Motor neuron (in vitro differentiated cells): ENCODE measurements at regions not wholly inside any gene's neighbourhood (a gene's known extent, or its start where the extent isn't known, plus 50 kb on each side); places are given as distances from the start of the nearest gene placed in this dataset.

ENCODE experiments used
- ATAC-seq, 8 experiments: fragments of 200-7000 bp; cut with Tn5 transposase; replicated peaks in 6 of 8; 2 replicates each; pipeline ENCODE4 v1.8.0; 2021; ENCODE audit warnings: mild to moderate bottlenecking in 8 of 8, moderate library complexity in 8 of 8
- H3K27ac ChIP-seq, 2 donors: fragments of 250-450 bp; sonication (Bioruptor Pico); 2 replicates each; pipeline ENCODE4 v1.9.0; 2021; ENCODE audit warnings: antibody characterized with exemption in 2 of 2, mild to moderate bottlenecking in 2 of 2, moderate library complexity in 1 of 2
- H3K4me1 ChIP-seq, 2 donors: fragments of 250-450 bp; sonication (Bioruptor Pico); replicated peaks in 1 of 2; 2 replicates each; pipeline ENCODE4 v1.6.1; 2021; ENCODE audit warnings: antibody characterized with exemption in 2 of 2, mild to moderate bottlenecking in 2 of 2, moderate library complexity in 1 of 2
- H3K4me3 ChIP-seq, 5 donors: fragments of 250-450 bp; sonication (Bioruptor Pico); 2 replicates each; pipeline ENCODE4 v1.9.0; 2021; ENCODE audit warnings: antibody characterized with exemption in 5 of 5, mild to moderate bottlenecking in 5 of 5, moderate library complexity in 4 of 5
- WGBS, 10 experiments: fragments of 450-650 bp; shearing (Covaris generic); methylation state at CpG; one replicate each; pipeline ENCODE4 v1.0.0; 2022; 5-methylcytosine and 5-hydroxymethylcytosine counted together
- in situ Hi-C, 9 experiments: fragments of 400-800 bp; cut with MboI; loops; one replicate each; pipeline ENCODE4 v1.15.0; 2021; ENCODE audit warnings: low sequenced_read_pairs in 9 of 9, low pct_unique_long_range_greater_than_20kb in 2 of 9; ENCODE audit not compliant: unreplicated experiment in 9 of 9

GRCh38 chr3:104460477-104461406 lies 906.0 kb upstream of the ALCAM start:
- H3K27ac ChIP-seq, result no peak overlapping the region

GRCh38 chr3:104461431-104461830 lies 905.3 kb upstream of the ALCAM start:
- no peak overlapping the region for H3K27ac ChIP-seq
- ATAC-seq, result no peak

More at GRCh38 chr3:104460477-104461406, 906.0 kb upstream of the ALCAM start:
- 0 to 100% (median 62%) methylated on average over 1 of the region's 1 CpG; no CpG with 5 or more reads in 4 of the 10 experiments for WGBS, 10 experiments
- Histone ChIP-seq H3K4me3 (no peak overlapping the region), H3K4me1 (no peaks in the 10 kb centered on the region)
- in situ Hi-C loops, result loop anchor here in 1 of 9 experiments (10.0 kb wide), 1 partner anchor 186 kb away; no protein-coding TSS in a partner anchor
- ATAC-seq, result peak in 4 of 8 experiments; percentile 47 to 81 (median 74)

DNA sequence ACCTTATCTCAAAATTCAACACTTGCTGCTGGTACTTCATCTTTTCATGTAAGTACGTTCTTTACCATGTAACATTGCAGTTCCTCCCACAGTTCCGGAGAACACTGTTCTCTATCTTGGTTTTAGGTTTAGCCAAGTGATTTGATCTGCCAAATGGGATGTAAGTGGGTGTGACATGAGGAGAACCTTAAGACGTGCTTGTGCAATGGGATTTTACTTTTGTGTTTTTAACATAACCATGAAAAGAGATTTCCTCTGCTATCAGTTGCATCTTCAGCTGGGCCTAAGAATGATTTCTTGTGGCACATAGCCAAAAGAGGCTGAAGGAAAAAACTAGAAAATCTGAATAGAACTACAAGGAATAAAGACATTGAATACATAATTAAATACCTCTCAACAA lies 894.5 kb upstream of the ALCAM start:
- Histone ChIP-seq H3K27ac (no peak overlapping the region), H3K4me3 (no peak overlapping the region), H3K4me1 (no peaks in the 10 kb centered on the region)
- WGBS, 10 experiments, result 5 to 100% (median 86%) methylated on average over 1 to 3 of the region's 3 CpGs; no CpG with 5 or more reads in 1 of the 10 experiments
- in situ Hi-C loops, result no loop called here
- no peak for ATAC-seq

More at GRCh38 chr3:104461431-104461830, 905.3 kb upstream of the ALCAM start:
- WGBS, 10 experiments, result 40 to 100% (median 90%) methylated on average over 1 of the region's 1 CpG; no CpG with 5 or more reads in 2 of the 10 experiments
- Histone ChIP-seq H3K4me3 (no peak overlapping the region), H3K4me1 (no peaks in the 10 kb centered on the region)
- in situ Hi-C loops, result loop anchor here in 1 of 9 experiments (10.0 kb wide), 1 partner anchor 187 kb away; no protein-coding TSS in a partner anchor

- in situ Hi-C loops, result no loop called here
- no peak for ATAC-seq
- Histone ChIP-seq H3K27ac (no peak overlapping the region), H3K4me3 (no peak overlapping the region), H3K4me1 (no peaks in the 10 kb centered on the region)
- 0 to 90% (median 75%) methylated on average over 1 of the region's 1 CpG; no CpG with 5 or more reads in 1 of the 10 experiments for WGBS, 10 experiments
Measured at GRCh38 chr3:104474011-104474410, 892.7 kb upstream of the ALCAM start.

DNA sequence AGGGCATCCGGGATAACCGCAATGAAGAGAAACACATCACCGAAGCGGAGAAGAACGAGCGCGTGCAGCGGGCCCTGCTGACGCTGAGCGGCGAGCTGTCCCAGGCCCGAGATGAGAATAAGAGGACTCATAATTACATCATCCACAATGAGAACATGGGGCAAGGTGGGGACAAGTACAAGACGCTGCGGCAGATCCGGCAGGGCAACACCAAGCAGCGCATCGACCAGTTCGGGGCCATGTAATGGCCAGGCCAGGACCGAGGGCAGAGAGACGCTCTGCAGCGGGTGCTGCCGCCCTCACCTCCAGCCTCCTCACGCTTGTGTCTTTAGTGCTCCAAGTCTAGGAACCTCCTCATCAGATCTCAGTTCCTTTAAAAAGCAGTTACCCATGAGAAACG lies 863.7 kb upstream of the ALCAM start:
- 80 to 100% (median 98%) methylated on average over 1 to 19 of the region's 24 CpGs; no CpG with 5 or more reads in 5 of the 10 experiments for WGBS, 10 experiments
- Histone ChIP-seq H3K27ac (no peak overlapping the region), H3K4me1 (no peaks in the 10 kb centered on the region), H3K4me3 (no peak overlapping the region)
- in situ Hi-C loops, result no loop called here
- no peak for ATAC-seq

DNA sequence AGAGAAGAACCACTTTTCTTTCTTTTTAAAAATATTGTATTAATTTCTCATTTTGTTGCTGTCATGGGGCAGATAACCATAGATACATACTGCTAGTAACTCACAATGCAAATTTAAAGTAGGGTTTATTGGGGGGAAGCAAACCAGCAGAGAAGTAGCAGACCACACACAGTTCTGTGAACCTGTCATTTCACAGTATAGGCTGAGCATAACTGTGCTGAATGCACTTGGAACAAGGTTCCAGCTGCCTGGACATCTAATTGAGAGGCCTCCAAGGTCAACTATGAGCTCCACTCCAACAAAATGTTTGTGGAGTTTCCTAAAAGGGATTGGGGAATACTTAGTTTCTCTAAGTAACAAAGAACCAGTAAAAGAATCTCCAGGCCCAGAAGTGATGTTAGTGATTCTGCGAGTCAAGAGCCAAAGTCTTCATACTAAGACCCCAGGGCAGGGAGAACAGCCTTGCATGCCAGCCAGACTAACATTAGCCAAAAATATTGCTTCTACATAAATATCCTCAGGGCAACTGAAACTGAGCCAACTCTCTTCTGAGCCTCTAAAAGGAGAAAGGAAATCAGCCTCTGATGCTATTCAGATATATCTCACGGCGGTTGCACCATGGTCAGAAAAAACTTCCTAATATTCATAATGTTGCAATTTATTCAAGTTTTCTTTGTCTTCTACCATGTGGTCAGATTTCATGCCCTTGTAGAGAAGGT lies 856.4 kb upstream of the ALCAM start:
- Histone ChIP-seq H3K27ac (no peak overlapping the region), H3K4me1 (no peaks in the 10 kb centered on the region), H3K4me3 (no peak overlapping the region)
- peak in 2 of 8 experiments; percentile 57 to 70 for ATAC-seq
- 6 to 100% (median 90%) methylated on average over 1 to 3 of the region's 3 CpGs for WGBS, 10 experiments
- in situ Hi-C loops, result no loop called here

DNA sequence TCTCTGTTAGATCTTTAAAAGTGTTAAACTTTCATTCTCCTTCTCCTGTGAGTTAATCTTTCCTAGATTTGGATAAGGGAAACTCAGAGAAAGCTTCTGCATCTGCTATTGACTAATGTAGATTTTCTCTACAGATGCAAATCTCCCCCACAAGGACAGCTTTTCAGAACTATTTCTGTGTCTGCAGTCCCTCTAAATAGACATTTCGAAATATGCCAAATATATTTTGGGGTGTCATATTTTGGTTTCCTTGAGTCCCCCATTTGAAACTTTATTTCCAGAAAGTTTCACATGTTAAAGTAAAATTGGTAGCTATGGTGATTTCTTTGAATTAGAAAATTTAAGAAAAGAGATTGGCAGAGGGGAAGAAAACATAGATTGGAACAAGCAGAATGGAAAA lies 852.3 kb upstream of the ALCAM start:
- in situ Hi-C loops, result no loop called here
- 10 to 100% (median 83%) methylated on average over 1 of the region's 1 CpG; no CpG with 5 or more reads in 1 of the 10 experiments for WGBS, 10 experiments
- Histone ChIP-seq H3K4me3 (no peak overlapping the region), H3K4me1 (no peaks in the 10 kb centered on the region), H3K27ac (no peak overlapping the region)
- no peak for ATAC-seq

DNA sequence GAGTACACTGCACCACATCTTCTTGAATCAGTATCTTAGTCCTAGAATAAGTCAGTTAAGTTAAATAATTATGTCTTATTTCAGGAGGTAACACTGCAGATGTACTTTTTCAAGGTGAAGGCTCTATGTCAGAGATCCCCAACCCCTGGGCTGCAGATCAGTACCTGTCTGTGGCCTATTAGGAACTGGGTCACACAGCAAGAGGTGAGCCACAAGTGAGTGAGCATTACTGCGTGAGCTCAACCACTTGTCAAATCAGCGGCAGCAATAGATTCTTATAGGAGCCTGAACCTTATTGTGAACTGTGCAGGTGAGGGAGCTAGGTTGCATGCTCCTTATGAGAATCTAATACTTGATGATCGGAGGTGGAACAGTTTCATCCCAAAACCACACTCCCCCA lies 851.9 kb upstream of the ALCAM start:
- Histone ChIP-seq H3K27ac (no peak overlapping the region), H3K4me3 (no peak overlapping the region), H3K4me1 (no peaks in the 10 kb centered on the region)
- WGBS, 10 experiments, result 0 to 100% (median 87%) methylated on average over 1 to 2 of the region's 3 CpGs; no CpG with 5 or more reads in 2 of the 10 experiments
- in situ Hi-C loops, result no loop called here
- no peak for ATAC-seq

DNA sequence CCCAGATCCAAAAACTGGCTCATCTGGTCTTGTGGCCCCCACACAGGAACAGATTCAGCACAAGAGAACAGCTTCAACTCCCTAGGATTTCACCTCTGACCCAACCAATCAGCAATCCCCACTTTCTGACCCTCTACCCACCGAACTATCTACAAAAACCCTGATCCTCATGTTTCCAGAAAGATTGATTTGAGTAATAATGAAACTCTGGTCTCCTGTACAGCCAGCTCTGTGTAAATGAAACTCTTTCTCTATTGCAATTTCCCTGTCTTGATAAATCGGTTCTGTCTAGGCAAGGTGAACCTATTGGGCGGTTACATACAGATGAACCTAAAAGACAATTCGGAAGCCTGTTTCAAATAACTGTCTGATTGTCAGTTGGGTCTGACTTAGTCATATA lies 847.6 kb upstream of the ALCAM start:
- ATAC-seq, result no peak

DNA sequence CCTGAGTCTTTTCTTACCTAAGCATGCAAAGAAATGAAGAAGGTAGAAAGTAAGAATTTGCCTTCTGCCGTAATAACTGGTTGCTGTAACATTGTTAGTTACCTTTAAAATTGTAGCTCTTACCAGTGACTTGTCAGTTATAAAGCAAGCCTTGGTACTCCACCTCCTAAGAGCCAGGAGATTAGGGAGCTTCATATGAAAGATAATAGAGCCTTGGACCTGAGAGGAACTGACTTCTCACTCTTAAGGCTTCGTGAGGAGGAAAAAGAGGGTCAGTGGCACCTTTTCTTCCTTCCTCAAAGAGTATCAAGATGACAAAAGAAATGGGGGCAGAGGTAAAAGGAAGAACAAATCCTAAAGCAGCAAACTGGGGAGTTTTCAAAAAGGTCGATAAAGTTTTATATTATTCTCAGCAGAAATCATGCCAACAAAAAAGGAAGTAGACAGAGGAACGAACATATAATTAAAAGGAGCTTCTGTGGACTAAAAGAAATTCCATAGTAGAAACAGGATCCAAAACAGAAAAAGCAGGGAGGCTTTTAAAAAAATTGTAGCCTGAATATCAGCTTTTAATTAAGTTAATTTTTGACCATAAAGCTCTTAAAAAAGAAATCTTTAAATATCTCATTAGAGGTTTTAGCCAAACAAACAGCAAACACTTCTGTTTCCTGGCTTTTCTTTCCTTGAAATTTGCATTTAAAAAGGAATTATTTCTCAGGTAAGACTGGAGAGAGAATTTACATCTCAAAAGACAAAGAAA lies 847.1 kb upstream of the ALCAM start:
- in situ Hi-C loops, result no loop called here
- WGBS, 10 experiments, result 17 to 57% (median 34%) methylated on average over 2 to 4 of the region's 4 CpGs
- no peaks in the 10 kb centered on the region for H3K4me1 ChIP-seq
- ATAC-seq, result no peak
- no peak overlapping the region for H3K27ac ChIP-seq
- no peak overlapping the region for H3K4me3 ChIP-seq

More for the DNA sequence above, 847.6 kb upstream of the ALCAM start:
- Histone ChIP-seq H3K4me3 (no peak overlapping the region), H3K27ac (no peak overlapping the region), H3K4me1 (no peaks in the 10 kb centered on the region)
- WGBS, 10 experiments, result 0 to 75% (median 48%) methylated on average over 1 to 4 of the region's 4 CpGs; no CpG with 5 or more reads in 2 of the 10 experiments
- in situ Hi-C loops, result no loop called here

DNA sequence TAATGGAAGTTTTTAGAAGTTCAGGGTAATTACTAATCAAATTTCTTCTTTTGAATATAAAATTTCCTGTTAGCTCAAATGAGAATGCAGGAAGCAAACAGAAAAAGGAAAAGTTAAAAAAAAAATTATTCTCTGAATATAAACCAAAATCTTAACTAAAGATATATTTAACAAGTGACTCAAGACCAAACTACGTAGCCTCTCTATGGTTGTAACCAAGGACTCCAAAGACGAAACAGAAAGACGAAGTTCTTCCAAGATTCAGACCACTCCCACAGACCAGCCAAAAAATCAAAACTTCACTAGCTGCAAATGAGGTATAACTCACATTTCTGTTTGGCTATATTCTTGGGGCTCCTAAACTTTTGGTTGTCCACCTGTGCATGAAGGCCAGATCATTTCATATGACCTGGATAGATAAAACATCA lies 846.5 kb upstream of the ALCAM start:
- H3K4me3 ChIP-seq, result no peak overlapping the region
- H3K4me1 ChIP-seq, result no peaks in the 10 kb centered on the region
- in situ Hi-C loops, result no loop called here
- WGBS, 10 experiments, result 20 to 100% (median 84%) methylated on average over 1 to 3 of the region's 3 CpGs
- no peak overlapping the region for H3K27ac ChIP-seq
- ATAC-seq, result no peak

- ATAC-seq, result no peak
- WGBS, 10 experiments, result 39 to 100% (median 78%) methylated on average over 1 to 6 of the region's 7 CpGs; no CpG with 5 or more reads in 1 of the 10 experiments
Measured at GRCh38 chr3:104521606-104522336, 844.9 kb upstream of the ALCAM start.

More at GRCh38 chr3:104521606-104522336, 844.9 kb upstream of the ALCAM start:
- no peaks in the 10 kb centered on the region for H3K4me1 ChIP-seq
- H3K27ac ChIP-seq, result no peak overlapping the region
- in situ Hi-C loops, result no loop called here
- no peak overlapping the region for H3K4me3 ChIP-seq
